ENCODE measurements at regions not wholly inside any gene's neighbourhood (a gene's known extent, or its start where the extent isn't known, plus 50 kb on each side); places are given as distances from the start of the nearest gene placed in this dataset.
"Not testable (repeated sequence)": the region's sequence is repeated elsewhere in the genome, so short reads cannot be mapped to it uniquely, and the experiment has no call there.

DNA sequence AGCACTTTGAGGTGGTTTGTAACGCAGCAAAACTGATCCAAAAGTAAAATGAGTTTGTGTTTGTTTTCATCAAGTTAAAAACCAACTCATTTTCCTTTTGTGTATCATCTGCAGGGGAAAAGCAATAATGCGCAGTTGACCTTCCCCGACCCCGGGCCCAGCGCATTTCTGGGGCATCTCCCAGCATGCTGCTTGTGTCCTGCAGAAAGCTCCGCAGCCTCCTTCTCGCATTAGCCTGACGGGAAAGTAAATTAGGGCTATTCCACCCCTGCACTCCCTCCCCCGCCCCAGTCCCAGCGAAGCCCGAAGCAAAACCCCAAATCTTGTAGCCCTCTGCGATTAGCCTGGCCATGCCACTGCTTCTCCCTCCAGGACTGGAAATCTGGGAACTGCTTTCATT, 82.0 kb upstream of the PPM1B start:
- DNase-seq = no peak

DNA sequence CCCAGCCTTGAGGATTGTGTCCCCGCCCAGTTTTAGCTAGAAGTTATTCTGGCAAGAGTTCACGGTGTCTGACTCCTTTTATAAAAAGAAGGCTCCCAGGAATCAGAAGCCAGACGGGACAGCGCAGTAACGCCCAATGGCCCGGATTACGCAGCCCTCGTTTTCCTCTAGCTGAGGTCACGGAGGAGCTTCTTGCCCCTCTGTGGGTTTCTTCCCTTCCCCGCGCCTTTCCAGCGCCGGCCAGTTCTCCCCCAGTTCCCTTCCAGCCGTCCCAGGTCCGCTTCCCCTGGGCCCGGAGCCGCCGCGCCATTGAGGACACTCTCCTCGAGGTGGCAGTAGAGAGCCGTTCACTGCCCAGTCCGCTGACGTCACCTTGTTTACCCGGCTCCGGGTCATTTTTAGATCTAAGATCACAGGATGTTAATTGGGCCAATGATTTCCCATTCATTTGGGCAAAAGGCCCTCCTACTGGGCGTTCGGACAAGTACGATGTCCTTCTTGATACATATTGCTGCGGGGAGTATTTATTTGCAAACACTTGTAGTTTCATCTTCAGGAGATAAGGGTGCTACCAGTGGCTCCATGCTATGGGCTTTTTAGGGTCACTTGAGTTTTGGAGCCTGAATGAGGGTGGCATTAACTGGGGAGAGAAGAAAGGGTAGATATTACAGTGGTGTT, 81.5 kb upstream of the PPM1B start:
- DNase-seq = peak; percentile 81

DNA sequence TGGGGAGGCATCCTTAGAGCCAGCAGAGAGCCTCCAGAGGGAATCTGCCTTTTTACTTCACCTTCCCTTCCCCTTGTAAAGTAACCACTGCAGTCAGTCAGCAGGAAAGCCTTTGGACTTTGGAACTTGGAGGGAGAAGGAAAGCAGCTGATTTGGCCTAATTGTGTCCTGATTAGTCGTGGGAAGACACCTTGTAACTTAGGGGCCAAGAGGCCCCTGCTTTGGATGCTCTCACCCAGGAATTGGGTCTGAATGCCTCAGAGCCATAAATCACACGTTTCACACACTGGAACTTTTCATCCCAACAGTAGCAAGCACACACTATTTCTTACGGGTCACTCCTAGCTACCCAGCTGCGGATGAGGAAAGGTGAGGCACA, 81.0 kb upstream of the PPM1B start:
- no peak for DNase-seq

DNA sequence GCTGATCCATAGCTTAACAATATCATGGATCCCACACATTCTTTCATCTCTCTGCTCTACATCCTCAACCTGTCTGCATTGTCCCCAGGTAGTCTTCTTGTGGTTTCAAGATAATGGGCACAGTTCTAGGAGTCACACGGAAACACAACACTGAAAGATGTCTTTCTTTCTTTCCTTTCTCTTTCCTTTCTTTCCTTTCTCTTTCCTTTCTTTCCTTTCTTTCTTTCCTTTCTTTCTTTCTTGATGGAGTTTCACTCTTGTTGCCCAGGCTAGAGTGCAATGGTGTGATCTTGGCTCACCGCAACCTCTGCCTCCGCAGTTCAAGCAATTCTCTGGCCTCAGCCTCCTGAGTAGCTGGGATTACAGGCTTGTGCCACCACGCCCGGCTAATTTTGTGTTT, 76.2 kb upstream of the PPM1B start:
- not testable (repeated sequence) for DNase-seq

DNA sequence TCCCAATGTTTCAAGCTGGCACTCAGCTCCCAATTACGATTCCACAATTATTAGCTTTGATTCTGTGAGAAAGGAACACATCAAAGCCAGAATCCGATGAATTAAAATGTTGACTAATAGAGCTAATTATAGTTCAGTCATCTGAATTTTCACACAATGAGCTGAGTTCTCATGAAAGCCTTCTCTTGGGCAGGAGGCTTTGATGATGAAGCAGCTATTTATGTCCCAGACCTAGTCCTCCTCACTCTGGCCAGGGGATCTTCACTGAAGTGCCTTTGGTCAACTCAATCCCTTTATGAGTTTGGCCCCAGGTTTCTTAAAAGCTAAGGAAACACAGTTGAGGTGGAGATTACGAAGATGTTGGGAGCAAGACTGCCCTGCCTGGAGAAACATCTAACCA, 74.7 kb upstream of the PPM1B start:
- no peak for DNase-seq

DNA sequence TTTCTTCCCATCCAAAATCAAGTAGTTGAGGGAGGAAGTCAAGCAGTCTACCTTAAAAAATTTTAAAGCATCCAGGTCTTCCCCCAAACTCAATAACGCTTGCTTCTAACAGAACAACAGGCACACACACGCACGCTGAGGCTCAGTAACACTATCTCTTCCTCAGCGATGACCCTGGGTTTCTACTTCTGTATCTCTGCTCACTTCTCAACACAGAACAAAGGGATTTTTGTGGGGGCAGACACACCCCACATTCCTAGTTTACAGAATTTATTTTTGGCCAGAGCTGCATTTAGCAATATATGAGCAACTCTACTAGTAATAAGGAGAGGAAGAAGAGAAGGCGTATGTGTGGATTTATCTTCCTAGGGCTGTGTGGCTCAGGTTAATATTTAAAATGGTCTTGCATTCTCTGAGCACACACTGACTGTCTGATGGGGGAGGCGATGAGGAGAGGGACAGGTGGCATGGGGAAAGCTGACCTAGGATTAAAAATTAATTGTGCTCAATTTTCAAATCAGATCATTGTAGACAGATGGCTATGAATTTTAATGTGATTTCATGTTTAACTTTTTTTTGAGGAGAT, 71.3 kb upstream of the PPM1B start:
- no peak for DNase-seq

DNA sequence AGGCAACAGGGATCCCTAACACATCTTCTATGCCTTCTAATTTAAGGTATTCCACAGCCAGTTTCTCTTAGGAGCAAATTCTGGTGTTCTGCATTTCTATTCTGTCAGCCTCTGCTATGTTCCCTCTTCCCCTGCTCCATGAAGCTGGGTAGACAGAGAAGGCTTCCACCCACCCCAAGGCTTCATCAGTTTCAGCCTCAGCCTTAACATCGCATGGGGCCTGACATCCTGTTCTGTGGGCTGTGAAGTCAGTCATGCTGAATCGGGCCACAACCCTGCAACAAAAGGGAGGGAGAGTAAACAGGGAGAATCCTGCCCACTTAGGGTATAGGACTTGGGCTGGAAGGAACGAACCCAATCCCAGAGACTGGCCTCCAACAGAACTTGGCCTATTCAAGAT, 70.6 kb upstream of the PPM1B start:
- no peak for DNase-seq

DNA sequence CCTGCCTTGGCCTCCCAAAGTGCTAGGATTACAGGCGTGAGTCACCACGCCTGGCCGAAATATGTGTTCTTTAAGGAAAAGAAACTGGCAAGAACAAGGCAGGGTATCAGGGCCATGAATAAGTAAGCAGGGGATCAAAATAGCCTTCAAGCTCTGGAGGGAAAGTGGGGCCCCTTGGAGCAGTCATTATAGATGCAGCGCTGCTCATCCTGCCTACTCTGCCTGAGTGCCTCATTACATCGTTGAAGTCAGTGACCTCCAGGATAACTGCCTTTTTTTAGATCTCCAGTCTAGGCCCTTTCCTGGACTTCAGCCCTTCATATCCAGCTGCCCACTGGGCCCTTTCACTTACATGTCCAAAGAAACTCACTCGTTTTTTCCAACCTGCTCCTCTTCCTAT, 69.8 kb upstream of the PPM1B start:
- no peak for DNase-seq

DNA sequence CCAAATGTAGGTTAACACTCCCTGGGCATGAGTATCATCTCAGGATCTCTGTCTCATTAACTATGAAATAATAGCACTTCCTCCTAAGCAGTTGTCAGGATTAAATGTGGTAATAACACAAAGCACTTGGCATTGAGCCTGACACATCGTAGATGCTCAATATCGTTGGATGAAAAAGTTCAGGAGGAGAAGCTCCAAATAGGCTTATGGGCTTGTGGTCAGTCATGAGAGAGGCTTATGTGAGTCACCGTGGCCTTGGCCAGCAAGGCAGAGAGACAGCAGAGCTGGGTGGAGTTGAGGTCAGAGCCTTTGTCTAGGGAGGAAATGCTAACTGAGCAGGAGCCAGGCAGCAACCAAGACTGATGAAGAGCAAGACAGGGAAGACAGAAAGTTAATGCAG, 68.3 kb upstream of the PPM1B start:
- no peak for DNase-seq

DNA sequence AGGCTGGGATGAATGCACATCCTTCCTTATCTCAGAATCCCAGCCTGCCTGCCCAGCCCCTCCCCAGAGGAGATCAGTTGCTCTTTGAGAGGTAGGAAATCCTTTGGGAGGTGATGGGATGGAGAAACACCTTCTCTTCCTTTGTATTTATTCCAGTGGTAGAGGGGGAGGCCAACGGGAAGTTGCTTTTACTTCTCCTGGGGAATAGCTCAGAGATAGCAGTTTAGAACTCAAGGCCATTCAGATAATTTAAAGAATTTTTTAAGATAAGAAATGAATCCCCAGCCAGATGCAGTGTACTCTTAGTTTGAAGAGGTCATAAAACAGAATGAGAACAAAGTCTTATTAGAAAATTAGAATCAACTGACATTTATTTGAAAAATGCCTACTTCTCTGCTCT, 67.4 kb upstream of the PPM1B start:
- no peak for DNase-seq

DNA sequence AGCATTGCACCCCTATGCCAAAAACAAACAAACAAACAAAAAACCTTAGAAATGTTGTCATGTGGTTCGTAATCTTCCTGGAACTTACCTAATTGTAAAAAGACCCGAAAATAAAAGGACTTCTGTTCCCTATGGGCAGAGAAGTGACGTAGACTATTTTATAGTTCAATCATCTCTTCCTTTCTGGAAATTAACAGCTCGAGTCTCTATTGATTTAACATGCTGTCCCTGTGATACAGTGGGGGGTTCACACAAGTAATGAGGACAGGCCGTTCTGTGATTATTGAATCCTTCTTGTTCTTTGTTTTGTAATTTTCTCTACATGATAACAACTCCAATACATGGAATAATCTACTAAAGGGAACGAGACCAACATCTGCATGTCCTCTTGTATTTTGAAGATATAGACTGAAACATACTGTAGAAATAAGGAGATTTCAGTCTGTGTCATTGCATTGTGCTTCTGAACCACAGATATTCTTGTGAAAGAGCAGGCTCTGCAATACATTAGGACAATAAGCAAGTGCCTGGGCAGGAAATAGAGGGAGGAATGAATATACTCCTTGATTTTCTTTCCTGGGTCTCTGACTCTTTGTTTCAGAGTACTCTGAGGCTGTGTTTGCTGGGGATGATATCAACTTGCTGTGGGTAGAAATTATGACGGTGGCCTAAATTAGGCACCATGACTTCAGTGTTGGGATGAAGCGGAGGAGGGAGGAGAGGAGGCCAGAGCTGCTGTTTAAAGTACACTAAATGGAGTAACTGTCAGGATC, 65.7 kb upstream of the PPM1B start:
- no peak for DNase-seq

DNA sequence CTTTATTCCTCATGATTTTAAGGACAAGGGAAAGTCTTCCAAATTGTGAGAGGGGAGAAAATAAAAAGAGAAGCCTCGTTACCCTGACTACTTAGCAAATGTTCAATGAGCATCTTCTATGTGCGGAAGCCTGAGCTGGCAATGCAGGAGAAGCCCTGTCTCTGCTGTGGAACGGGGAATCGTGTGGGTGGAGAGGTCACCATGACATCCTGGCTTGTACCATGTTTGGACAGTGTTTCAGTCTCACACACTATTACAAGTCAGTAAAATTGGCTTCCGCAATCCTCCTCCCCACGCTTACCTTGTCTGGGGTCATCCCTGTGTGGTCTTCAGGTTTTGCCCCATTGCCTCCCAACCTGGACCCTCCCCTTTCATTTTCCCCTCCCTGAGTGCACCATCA, 65.0 kb upstream of the PPM1B start:
- DNase-seq = no peak

DNA sequence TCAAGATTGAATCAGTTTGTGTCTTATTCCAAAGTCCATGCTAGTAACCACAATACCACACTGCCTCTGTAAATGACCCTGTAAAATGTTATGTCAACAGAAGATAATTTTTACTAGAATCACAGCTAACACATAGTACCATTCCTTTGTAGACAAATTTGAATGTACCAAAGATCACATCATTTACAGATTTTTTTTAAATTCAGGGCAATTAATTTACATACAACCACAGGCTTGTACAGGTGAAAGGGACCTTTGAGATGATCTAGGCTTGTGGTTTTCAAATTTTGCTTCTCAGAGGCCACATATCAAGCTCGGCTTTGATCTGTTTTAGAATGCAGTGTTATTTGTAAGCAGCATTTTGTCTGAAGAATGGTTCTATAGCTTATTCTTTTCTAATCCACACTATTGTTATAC, 63.8 kb upstream of the PPM1B start:
- no peak for DNase-seq

DNA sequence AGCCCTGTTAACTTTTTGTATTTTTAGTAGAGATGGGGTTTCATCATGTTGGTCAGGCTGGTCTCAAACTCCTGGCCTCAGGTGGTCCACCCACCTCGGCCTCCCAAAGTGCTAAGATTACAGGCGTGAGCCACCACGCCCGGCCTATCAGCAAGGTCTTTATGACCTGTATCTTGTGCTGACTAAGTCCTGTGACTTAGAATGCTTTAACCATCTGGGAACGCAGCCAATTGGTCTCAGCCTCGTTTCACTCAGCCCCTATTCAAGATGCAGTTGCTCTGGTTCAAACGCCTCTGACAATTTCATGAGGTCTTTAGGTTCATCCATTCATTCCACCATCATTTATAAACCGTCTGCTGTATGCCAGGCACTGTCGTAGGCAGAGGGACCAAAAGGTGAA, 62.2 kb upstream of the PPM1B start:
- DNase-seq = not testable (repeated sequence)

DNA sequence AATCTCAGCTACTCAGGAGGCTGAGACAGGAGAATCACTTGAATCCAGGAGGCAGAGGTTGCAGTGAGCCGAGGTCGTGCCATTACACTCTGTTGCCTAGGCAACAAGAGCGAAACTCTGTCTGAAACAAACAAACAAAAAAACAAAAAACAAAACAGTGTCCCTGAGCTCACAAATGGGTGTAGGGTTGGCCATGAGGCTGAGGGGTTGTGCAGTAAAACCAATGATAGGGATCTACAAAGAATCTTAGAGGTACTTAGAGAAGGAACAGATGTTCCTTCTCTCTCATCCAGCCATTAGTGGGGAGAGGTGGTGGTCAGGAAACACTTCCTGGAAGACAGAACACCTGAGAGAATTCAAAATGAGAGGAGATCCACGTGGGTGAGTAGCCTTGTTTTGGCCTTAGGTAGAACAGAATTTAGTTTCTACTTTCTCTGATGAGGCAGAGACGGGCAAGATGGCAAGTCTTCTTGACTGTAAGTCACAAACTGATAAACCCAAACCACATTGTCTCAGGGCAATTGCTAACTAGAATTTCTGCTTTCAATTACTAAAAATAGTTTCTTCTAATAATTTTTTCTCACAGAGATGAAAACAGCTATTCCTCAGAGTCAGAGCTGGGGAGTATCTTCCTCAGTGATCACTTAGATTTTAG, 61.5 kb upstream of the PPM1B start:
- DNase-seq = no peak

DNA sequence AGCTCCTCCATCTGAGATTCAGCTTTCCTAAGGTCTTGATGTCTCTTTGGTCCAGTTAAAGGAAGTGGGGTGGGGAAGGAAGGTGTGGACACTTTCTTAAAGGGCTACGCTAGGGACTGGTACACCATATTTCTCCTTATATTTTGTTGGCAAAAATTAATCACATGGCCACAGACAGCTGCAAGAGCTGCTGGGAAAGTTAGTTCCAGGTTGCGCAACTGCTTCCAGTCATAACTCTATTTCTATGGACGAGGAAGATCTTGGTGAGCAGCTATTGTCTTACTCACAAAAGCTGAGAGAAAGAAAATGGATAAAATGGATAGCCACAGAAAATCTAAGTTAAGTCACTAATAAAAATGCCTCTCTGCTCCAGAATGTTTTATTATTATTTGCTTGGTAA, 60.7 kb upstream of the PPM1B start:
- no peak for DNase-seq

DNA sequence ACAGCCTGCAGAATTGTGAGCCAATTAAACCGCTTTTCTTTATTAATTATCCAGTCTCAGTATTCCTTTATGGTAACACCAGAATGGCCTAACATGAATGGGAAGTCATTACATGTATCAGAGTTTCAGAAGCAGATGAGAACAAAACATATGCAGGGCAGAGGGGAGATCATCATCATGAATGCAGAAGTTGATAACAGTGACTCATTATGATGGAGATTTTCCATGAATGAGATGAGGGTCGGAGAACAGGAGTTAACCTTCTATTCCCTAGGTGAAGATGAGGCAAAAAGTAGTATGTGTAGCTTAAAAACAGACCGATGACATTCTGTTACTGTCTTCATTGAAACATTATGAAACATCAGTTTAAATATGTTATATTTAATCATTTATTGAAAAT, 59.5 kb upstream of the PPM1B start:
- no peak for DNase-seq

DNA sequence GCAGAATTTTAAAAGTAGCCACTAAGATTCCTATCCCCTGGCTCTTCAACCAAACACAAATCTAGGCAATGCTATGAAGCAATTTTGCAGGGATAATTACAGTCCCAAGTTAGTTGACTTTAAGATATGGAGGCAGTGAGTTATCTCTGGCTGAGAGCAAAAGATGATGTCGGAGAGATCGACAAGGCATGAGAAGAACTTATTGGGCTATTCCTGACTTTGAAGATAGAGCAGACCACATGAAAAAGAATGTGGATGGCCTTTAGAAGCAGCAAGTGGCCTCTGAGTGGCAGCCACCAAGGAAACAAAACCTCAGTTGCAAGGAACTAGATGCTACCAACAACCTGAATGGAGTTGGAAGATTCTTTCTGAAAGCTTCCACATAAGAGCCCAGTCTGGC, 58.2 kb upstream of the PPM1B start:
- DNase-seq = no peak

DNA sequence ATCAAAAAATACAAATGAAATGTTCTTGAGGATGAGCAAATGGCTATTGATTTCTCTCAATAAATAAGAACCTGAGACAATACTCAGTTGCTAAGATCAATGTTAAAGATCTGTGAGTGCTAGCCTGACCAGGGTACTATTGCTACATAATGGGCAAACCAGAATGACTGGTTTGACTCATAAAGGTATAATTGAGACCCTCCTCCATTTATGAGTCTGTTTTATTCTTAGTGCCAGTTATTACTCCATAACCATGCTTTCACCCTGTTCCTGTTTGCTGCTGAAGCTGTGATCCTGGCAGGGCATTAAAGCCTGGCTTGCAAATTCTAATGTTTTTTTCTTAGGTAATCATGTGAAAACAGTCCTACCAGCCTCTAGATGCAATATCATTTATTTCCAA, 56.6 kb upstream of the PPM1B start:
- no peak for DNase-seq

DNA sequence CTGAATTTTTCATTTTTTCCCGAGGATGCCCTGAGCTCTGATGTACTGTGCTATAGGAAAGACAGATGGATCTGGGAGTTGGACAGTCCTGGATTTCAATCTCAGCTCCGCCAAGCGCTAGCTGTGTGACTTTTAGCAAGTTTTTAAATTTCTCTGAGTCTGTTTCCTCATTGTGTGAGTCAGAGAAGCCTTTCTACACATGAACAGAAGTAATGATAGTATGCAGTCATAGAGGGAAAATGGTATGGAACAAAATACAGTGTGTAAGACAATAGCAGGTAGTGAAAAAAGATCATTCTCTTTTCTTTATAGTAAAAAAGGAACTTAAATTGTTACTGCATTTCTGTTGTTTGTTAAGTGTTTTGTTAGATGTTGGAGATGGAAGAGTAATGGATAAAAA, 52.4 kb upstream of the PPM1B start:
- no peak for DNase-seq

DNA sequence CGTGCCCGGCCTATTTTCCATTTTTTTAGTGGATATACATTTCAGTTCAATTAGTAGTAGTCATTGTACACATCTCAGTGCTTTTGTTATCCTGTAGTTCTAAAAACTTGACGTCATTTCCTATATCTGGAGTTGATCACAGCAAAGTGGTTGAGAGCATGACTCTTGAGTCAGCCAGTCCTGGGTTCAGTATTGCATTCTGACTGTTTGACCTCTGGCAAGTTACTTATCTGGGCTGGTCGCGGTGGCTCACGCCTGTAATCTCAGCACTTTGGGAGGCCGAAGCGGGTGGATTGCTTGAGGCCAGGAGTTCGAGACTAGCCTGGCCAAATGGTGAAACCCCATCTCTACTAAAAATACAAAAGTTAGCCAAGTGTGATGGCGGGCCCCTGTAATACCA, 50.4 kb upstream of the PPM1B start:
- DNase-seq = no peak
